ENCODE measurements at regions not wholly inside any gene's neighbourhood (a gene's known extent, or its start where the extent isn't known, plus 50 kb on each side); places are given as distances from the start of the nearest gene placed in this dataset.

GRCh38 chr15:58235961-58236360, 97.8 kb downstream of the AQP9 start:
- TF ChIP-seq CTCF (IDR thresholded peaks at IDR 0.05) (no peak), POLR2AphosphoS5 (IDR thresholded peaks at IDR 0.05) (no peak), EP300 (IDR thresholded peaks at IDR 0.05) (no peak)

All from upper lobe of left lung (tissue), 4 donors.